NCI-H1436 treated with DMSO at 0.1 percent for 48 hours (cell line): ENCODE measurements at regions not wholly inside any gene's neighbourhood (a gene's known extent, or its start where the extent isn't known, plus 50 kb on each side); places are given as distances from the start of the nearest gene placed in this dataset.
A peak's percentile ranks its signal among the peaks of the same experiment; 100 is the strongest.

Experiments
- DNase-seq: peaks from one replicate; lab custom pipeline; 2025; lab: John Stamatoyannopoulos, UW

DNA sequence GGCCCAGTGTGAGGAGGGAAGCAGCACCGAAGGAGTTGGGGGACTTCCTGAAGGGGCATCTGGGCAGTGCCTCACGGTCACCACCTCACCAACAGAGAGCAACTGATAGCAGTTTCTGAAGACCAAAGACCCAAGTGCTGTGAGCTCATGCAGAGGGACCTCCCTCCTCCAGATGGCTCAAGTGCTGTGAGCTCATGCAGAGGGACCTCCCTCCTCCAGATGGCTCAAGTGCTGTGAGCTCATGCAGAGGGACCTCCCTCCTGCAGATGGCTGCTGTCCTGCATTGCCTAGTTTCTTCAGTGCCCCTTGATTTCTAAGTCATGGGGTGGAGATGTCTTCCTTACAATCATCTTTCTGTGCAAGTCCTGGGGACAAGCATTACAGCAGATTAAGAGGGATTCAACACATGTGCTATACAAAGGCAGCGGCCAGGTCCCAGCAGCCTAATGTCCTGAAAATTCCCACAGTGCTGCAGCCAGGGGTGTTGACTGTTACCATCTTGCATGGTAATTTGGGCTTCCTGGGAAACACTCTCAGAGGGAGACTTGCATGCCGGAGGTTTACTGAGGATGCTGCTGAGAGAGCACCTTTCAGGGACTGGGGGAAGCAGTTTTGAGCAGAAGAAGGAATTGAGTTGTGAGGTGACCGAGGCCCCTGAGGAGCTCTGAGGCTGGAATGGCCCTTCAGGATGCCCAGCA lies 409.3 kb downstream of the GALR1 start:
- DNase-seq, result no peak

DNA sequence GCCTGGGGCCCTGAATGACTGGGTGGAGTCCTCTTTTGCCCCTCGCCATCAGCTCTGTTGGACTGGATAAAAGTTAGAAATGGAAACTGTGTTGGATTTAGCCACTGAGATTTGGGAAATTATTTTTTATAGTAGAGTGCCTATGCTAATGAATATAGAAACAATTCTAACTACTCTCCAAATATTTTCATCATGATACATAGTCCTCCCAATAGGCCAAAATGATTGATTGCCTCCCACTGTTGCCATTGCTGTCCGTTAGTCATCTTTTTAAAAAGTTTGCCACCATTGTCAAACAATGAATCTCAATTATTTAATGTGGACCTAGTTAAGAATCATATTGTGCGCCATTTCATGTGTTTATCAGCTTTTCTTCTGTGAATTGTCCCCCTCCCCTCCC lies 417.0 kb downstream of the GALR1 start:
- no peak for DNase-seq

DNA sequence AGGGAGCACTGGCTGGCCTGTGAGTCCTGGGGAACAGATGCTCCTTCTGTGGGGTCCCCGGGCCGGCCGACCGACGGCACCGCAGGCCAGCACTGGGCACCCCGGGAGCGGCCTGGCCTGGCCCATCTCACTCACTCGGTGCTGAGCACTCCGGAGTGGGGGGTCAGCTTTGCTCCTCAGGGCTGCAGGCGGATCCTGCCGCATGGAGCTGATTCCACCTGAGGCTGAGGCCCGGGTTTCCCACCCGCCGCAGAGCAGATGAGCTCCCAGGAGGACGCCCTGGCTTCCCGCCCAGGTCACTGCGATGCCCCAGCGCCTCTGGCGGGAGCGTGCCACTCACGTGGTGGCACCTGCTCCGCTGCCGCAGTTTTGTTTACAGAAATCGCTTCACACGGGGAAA lies 418.6 kb downstream of the GALR1 start:
- DNase-seq, result no peak

DNA sequence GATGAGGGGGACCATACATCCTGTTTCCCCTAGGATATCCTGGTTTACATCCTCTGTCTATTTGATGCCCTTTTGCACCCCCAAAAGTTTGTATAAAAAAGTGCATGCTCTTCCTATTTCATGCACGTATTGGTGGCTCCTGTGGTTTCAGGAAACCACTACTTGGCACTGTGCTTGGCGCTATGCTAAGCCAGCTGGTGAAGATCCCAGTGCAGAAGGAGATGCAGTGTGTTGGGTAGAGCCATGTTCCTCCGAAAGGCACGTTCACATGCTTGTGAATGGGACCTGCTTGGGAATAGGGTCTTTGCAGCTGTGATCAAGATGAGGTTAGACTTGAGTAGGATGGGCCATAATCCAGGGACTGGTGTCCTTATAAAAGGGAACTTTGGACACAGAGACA lies 419.7 kb downstream of the GALR1 start:
- no peak for DNase-seq

DNA sequence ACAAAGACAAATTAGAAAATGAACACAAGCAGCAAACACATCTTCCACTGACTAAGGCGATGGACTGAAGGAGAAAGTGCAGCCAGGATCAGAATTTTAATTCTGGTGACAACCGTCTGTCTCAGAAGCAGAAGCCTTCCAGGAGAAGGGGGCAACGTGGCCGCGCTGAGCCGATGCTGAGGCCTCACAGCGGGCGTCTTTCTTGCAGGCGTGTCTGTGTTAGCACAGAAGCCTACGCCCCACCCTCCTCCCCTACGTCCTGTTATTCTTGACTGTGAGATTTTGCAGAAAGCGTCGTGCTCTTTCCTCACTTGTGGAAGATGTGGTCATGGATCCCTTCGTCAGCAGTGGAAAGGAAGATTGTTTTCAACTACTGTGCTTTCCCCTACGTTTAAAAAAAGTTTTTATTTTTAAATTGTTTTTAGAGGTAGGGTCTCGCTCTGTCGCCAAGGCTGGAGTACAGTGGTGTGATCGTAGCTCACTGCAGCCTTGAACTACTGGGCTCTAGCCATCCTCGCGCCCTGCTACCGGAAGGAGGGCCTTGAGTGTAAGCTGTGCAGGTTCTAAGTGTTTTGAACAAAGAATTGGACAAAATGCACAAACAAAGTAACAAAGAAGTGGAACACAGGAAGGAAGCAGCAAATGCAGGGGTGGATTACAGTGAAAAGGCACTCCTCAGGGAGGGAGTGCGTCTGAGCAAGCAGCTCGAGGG lies 422.0 kb downstream of the GALR1 start:
- DNase-seq, result no peak

DNA sequence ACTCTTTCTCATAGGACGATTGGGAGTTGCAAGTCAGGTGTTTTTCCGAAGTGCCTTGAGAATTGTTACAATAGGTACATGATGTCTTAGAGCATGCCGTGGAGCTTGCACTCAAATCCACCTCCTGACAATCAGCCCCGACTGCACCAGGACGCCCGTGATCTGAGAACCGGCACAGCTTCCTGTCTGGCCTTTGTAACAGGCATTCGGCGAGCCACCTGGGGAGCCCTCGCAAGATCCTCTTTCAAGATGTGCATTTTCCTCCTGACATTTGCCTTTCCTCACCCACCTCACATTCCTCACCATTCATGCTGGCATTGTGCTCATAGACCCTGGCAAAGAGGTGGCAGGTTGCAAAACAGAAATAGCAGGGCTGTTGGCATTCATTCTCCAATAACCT lies 427.3 kb downstream of the GALR1 start:
- no peak for DNase-seq

DNA sequence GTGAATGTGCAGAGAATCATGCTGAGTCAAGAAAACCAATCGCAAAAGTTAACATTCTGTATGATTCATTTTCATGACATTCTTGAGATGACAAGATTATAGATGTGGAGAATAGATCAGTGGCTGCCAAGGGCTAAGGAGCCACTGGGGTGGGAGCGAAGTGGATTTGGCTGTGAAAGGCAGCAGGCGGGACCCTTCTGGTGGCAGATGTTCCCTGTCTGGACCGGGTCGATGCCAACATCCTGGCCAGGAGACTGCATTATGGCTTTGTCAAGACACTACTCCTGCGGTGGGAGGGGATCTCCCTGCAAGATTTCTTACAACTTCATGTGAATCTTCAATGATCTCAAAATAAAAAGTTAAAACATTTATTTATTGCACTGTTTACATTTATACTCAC lies 427.9 kb downstream of the GALR1 start:
- no peak for DNase-seq

DNA sequence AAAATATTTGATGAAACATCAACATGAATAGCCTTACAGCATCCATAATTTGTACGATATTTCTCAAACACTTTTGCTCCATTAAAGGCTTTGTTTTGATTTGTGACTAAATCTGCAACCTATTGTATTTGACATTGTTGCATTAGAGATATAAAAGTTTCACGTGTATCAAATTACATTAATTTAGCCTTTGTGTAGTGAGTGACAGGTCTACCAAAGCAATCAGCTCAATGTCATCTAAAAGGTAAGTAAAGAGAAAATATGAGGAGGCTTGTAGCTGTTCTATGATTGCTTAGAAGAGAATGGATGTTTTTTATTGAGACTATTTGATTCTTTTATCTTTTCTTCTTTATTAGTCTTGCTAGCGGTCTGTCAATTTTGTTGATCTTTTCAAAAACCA lies 430.2 kb downstream of the GALR1 start:
- DNase-seq, result no peak

DNA sequence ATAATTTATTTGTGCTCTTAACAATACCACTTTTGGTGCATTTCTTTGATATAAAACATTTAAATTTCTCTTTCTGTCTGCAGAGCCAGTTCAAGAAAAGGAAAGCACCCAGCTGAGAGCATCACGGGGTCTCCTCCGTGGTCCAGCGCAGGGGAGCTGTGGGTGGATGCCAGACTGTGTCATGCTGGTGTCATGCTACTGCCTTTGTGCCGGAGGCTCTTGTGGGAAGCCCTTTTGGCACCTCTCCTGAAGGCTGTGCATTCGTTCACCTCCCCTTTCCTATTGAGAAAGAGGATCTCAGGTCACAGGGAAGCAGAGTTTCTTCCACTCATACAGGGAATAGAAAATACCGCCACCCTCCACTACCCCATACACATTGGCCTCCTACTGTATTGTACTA lies 450.4 kb downstream of the GALR1 start:
- no peak for DNase-seq

DNA sequence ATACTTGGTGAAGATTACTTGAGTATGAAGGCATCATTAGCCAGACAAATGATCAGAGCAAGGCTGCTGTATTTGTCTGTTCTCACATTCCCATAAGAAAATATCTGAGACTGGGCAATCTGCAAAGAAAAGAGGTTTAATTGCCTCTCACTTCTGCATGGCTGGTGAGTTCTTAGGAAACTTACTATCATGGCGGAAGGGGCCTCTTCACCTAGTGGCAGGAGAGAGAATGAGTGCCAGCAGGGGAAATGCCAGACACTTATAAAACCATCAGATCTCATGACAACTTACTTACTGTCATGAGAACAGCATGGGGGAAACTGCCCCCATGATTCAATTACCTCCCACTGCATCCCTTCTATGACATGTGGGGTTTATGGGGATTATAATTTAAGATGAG lies 452.3 kb downstream of the GALR1 start:
- DNase-seq, result no peak

DNA sequence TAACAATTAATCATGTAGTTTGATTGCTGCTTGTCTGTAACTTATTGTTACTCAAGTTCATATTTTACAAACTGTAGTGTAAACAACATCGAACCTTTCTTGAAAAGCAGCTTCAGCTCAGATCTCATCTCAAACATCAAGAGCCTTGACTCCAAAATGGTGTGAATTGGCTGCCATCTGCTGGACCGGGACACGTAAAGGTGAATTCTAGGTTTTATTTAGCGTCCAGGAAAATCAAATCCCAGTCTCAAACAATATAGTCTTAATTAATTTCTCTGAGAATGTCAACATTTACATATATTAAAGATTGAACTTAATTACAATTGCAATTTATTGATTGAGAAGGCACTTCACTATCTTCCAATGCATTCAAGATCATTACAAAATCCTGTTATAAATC lies 453.0 kb downstream of the GALR1 start:
- no peak for DNase-seq

DNA sequence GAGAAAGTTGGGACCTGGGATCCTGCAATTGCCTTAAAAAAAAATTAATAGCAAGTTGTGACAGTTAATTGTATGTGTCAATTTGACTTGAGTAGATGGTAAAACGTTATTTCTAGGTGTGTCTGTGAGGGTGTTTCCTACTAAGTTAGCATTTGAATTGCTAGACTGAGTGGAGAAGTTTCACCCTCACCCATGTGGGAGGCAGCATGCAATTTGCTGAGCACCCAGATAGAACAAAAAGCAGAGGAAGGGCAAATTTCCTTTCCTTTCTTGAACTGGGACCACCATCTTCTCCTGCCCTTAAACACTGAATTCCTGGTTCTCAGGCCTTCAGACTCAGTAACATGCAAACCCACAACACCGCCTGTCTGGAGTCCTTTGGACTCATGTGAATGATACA lies 455.7 kb downstream of the GALR1 start:
- DNase-seq, result no peak

DNA sequence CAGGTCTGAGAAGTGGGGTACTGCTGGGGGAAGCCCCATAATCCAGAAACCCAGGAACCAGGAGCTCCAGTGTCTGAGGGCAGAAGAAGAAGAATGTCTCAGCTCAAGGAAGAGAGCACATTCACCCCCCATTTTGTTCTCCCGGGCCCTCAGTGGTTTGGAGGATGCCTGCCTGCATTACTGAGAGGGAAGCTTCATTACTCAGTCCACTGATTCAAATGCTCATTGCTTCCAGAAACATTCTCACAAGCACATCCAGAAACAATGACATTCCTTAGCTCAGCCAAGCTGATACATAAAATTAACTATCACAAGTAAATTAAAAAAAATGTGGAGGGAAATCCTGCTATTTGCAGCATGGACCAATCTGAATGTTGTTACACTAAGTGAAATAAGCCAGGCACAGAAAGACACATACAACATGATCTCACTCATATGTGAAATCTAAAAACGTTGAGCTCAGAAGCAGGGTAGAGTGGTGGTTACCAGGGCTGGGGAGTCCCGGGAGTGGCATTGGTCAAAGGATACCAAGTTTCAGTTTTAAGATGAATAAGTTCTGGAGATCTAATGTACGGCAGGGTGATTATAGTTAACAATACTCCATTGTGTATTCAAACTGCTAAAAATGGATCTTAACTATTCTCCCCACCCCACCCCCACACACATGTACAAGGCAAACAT lies 459.3 kb downstream of the GALR1 start:
- no peak for DNase-seq

DNA sequence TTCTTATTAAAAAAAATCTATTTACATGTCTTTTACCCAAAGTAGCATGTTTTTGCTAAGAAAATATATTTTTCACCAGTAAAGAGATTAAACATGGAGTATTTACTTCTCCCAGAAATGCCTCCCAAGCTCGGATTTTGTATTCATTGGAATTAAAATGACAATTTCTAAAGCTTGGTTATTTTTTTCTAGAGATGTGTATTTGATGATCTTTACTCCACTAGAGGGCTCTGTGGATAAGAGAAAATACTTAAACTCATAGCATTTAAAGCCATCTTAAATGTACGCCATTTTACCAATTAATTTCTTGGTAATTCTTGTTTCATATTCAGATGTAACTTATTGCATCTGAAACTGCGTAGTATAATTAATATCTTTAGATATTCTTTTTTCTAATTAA lies 461.4 kb downstream of the GALR1 start:
- DNase-seq, result no peak

DNA sequence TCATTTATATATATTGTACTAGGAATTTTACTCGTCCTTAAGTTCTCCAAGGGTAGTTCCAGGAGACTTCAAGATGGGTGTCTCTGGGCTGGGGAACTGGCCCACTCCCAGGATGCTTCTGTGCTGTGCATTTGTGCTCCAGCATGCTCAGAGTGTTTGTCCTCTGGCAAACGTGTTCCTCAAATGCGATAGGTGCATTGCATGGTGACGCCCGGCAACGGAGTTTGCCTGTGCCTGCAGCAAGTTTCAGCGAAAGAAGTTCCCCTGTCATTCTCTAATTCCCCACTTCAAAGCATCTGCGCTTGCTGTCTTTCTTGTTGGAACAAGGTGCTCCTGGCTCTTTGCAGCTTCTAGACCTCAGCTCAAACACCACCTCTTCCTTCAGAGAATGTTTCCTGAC lies 465.1 kb downstream of the GALR1 start:
- DNase-seq, result no peak

DNA sequence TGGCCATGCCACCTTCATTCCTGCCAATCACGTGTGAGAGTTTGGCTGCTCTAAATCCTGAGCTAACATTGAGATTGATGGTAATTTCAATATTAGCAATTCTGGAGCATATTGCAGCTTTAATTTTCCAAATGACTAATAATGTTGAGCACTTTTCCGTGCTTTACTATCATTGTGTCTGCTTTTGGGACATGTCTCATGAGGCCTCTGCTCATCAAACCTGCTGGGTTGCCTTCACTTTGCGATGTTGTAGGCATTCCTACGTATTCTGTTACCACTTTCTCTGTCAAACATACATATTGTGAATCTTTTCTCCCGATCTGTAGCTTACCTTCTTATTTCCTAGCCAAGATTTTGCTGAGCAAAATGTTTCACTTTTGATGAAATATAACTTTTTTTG lies 466.6 kb downstream of the GALR1 start:
- DNase-seq, result no peak

DNA sequence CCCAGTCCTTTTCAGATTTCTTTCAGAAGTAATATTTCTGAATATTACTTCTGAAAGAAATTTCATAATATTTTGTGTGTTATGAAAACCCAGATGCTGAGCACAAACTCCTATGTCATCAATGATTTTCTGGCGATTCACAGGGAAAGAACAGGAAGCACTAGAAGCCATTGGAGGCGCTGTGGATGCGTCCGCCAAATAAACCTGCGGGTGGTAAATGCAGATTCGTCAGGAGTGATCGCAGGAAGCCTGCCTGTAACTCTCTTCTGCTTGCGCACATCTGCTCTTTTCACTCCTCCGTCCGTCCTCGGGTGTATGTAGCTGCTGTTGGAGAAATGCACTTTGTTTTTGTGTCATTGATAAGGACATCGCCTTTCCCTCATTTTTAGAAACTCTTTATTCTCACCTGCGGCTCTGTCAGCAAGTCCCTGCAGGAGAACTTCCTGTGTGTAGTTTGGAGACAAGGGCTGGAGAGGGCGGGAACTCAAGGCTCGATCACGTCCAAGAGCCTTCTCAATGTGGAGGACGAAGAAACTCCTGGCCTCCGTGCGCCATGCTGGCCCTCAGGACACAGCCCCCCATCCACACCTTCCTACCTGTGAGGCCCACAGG lies 483.8 kb downstream of the GALR1 start:
- no peak for DNase-seq

DNA sequence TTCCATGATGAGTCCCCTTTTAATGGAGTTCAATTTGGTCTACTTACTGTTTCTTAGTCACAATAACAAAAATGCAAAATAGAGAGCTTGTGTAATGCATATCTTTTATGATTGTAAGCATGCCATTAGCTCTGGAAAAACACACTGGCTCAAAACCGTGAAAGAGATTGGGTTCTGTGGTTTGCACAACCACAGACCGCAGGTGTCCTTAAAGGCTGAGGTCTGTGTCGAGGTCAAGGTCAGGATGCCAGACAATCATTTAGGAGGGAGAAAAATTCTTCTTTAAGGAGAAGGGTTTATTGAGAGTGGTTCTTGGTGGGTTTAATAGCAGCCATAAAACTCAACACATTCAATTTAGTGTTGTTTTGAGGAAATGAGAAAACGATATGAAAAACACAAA lies 487.2 kb downstream of the GALR1 start:
- DNase-seq, result no peak

DNA sequence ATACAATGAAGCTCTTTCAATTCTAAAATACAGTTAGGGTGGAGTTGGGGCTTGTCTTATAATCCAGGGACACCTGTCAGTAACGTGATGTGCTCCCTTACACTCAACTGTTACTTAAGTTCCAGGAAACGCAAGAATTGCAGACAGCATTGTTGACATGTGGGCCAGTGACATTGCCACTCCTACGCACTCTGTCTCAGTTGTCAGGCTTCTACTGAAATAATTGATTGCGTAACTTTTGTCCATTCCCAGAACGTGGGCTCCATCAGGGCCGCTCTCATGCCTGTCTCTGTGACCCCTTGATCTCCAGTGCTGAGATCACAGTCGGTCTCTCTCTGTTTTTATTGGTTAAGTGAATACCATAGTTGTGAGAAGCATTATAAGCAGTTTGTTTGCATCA lies 487.8 kb downstream of the GALR1 start:
- no peak for DNase-seq

DNA sequence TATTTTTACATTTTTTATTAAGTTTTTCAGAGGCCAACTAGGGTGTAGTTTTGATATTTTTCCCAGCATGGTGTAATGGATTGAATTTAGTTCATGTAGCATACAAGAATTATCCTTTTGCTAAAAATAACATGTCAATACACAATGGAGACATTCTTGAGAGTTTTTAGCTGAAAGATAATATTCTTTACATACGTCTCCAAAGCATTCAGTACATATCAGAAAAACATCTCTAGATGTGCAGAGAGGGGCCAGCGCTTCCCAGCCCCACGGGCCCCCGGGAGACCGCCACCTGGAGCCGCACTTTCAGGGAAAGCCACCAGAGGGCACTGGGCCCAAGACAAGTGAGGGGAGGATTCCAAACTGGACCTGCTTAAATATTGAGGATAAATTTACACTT lies 499.4 kb downstream of the GALR1 start:
- DNase-seq, result no peak

DNA sequence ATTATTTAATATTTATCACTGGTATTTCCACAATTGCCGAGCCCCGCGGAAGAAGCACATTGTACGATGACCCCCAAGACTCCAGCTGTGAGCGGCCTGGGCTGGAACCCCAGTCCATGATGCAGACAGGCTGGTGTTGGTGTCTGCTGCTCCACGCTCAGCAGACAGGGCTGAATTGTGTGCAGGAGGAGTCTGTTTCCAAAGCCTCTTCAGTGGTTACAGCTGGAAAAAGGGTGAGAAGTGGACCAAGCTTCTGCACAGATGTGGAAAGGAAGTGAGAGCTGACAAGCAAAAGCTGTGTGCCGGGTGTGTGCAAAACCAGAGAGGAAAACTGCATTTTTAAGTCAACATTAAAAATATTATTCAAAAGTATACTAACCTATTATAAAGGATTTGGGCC lies 500.4 kb downstream of the GALR1 start:
- no peak for DNase-seq

DNA sequence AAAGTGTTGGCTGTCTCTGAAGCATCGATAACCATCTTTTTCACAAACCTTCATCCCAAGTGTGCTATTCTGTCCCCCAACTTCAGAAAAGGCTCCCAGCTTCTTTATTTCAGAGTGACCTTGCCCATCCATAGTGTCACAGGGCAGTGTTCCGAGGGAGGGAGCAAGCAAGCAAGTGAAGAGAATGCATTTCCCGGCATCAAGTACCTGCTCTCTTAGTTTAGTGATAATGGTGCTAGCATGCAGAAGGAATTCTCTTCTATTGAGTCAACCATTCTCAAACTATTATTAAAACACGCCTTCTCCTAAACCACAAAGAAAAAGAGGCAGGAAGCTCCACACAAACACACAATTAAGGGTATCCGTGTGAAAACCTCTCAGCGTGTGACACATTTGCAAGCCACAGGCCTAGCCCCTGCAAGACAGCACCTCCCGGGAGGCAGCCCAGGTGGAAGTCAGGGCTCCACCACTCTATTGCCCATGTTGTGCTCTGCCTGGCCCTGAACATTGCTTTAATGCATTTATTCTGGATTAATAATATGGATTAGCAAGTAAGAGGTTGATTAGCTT lies 504.9 kb downstream of the GALR1 start:
- DNase-seq, result no peak

DNA sequence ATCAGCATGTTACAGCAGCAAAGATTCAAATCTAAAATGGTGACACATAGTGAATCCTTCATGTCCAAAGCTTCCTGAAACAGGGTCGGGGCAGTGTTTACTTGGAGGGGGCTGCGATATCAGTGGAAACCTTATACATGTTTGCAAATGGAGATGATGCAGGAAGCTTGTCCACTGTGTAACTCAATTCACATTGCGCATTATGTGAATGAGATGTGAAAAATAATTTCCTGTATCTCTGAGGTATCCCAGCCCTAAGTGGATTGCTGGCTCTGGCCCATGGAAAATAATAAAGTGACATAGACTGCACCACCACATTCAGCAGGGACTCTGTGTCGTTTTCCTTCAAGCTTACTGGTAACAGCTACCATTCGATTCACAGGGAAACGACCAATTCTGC lies 505.5 kb downstream of the GALR1 start:
- peak; percentile 18 for DNase-seq
